ENCODE measurements at regions not wholly inside any gene's neighbourhood (a gene's known extent, or its start where the extent isn't known, plus 50 kb on each side); places are given as distances from the start of the nearest gene placed in this dataset. TPM values are rescaled to one million over a fixed set of nuclear protein-coding genes. Genes with fewer than 3 reads are reported as not detected.
"Not testable (repeated sequence)": the region's sequence is repeated elsewhere in the genome, so short reads cannot be mapped to it uniquely, and the experiment has no call there.

DNA sequence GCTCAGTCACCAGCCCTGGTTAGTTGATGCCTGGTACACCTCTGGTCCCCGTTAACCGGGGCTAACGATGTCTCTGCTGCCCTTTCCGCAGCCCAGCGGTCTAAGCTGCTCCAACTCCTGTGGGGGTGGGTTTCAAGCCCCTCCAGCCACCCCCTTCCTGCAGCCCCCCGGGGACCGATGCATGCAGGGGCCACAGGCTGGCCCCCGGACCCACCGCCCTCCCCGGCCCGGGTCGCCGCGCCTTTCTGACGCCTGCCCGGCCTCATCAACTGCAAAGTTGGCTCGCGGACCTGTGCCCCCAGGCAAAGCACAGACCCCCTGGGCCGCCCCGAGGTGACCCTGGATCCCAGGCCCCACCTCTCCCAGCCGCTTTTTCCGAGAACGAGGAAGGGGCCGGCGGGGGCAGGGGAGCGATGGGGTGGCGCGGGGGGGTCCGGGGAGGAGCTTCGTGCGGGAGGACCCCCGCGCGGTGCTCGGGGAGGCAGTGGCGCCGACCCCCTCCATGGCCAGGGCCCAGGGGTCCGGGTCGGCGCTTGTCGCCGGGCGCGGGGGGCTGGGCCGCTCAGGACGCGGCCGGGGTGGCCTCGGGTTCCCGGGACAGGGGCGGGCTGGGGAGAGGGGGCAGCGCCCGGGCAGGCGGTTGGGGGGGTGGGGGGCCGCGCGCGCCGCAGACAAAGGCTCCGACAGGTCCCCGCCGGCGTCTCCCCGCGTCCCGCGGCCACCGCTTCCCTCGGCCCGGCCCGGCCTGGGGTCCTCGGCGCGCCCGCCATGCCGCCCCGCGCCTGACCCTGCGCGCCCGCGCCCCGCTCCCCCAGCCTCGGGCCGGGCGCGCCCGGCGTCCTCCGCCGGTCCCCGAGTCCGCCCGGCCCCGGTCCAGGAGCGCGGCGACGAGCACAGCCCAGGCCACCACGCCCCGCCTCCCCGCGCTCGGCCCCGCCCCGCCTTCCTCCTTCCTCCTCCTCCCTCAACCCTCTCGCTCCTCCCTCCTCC is 183.6 kb downstream of the ZNF479 start:
- H3K27ac ChIP-seq; H3K4me1 ChIP-seq; H3K4me3 ChIP-seq; H3K36me3 ChIP-seq (replicated peaks in 1 of 2; ENCODE audit: insufficient read depth in 1 of 2, low read depth in 2 of 2); DNase-seq; intact Hi-C loops (cut with DNase I); ATAC-seq; H3K27me3 ChIP-seq; H3K9me3 ChIP-seq: not testable (repeated sequence)
- 63 to 74% methylated on average over 11 to 12 of the region's 107 CpGs for WGBS, 2 donors

DNA sequence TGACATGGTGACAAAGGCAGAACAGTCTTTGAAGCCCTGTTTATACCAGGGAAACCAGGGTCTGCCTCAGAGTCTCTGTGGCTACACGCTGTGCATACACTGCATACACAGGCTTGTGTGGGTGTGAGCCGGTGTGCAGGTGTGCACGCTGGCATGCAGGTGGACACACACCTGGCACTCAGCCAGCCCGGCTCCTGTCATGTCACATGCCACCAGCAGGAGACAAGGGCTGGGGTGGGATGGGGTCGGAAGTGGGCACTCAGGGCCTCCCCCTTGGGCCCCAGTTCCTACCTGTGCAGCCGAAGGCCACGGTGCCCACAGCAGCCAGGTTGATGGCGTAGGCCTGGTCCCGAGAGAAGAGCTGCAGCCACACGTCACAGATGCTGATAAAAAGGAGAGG is 192.2 kb downstream of the ZNF479 start:
- no CpG with 5 or more reads among the region's 10 CpGs for WGBS, 2 donors
- H3K9me3 ChIP-seq; ATAC-seq; H3K4me1 ChIP-seq; intact Hi-C loops (cut with DNase I); H3K27me3 ChIP-seq; H3K4me3 ChIP-seq; H3K36me3 ChIP-seq (replicated peaks in 1 of 2; ENCODE audit: insufficient read depth in 1 of 2, low read depth in 2 of 2); H3K27ac ChIP-seq: not testable (repeated sequence)
- DNase-seq: peak in 3 of 4 donors; percentile 6 to 15 (median 11)

DNA sequence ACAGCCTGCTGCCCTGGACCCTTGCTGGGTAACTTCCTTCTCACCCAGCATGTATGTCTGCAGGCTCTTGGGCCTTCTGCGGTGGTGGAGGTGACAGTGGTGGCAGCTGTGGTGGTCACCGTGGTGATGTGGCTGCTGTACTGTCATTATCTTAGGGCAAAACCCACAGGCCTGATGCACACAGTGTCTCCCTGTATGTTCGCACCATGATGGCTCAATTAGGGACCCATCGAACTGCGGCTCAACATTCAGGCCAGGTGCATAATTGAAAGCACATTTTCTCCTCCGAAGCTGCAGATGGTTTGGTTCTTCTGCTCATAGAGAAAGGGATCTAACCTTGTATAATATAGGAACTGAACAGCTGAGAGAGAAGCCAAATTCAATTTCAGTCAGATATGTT is 208.3 kb downstream of the ZNF479 start:
- intact Hi-C loops (cut with DNase I); H3K9me3 ChIP-seq; H3K4me3 ChIP-seq; H3K4me1 ChIP-seq; ATAC-seq; H3K27ac ChIP-seq; H3K36me3 ChIP-seq (replicated peaks in 1 of 2; ENCODE audit: insufficient read depth in 1 of 2, low read depth in 2 of 2); DNase-seq; H3K27me3 ChIP-seq: not testable (repeated sequence)
- 73% methylated on average over 3 of the region's 6 CpGs; no CpG with 5 or more reads in 1 of the 2 donors for WGBS, 2 donors

DNA sequence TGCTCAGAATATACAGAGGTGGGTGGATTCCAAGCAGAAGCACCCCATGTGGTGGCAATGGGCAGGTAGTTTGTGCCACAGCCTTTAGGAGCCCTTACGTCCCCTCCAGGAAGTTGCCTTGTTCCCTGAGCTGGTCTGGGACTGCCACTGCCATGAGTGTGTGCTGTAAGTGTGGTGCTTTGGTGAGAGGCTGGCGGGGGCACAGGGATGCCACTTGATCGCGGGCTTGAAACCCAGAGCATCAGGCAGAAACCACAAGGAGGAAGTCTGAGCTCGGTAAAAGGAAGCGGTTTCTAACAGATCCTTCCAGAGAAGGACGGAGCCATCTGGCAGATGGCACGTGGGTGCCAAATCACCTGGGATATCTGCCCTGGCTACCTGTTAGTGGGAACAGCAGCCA is 221.3 kb downstream of the ZNF479 start:
- H3K4me3 ChIP-seq; H3K36me3 ChIP-seq (replicated peaks in 1 of 2; ENCODE audit: insufficient read depth in 1 of 2, low read depth in 2 of 2); H3K4me1 ChIP-seq; H3K27ac ChIP-seq; ATAC-seq; intact Hi-C loops (cut with DNase I); H3K9me3 ChIP-seq; DNase-seq; H3K27me3 ChIP-seq: not testable (repeated sequence)
- WGBS, 2 donors: 43% methylated on average over 4 of the region's 8 CpGs; no CpG with 5 or more reads in 1 of the 2 donors

DNA sequence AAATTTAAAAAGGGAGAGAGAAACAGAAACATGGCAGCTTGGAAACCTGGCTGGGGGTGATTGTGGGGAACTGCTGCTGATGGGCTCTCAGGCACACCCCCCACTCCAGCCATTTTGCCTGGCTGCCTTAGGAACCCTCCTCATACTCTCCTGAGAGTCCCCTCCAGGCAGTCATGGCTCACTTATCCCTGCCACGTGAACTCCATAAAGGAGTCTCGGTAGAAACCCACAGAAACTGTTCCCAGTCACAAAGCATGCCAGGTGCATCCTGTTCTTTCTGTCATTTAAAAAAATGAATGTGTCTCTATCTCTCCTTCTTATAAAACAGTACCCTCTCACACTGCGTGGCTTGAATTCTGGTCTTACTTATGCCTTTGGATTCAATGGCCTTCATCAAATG is 242.8 kb downstream of the ZNF479 start:
- H3K4me1 ChIP-seq; H3K27me3 ChIP-seq; H3K4me3 ChIP-seq; intact Hi-C loops (cut with DNase I); ATAC-seq; H3K36me3 ChIP-seq (replicated peaks in 1 of 2; ENCODE audit: insufficient read depth in 1 of 2, low read depth in 2 of 2); H3K9me3 ChIP-seq; H3K27ac ChIP-seq; DNase-seq: not testable (repeated sequence)
- WGBS, 2 donors: 40 to 57% methylated on average over 3 of the region's 3 CpGs

DNA sequence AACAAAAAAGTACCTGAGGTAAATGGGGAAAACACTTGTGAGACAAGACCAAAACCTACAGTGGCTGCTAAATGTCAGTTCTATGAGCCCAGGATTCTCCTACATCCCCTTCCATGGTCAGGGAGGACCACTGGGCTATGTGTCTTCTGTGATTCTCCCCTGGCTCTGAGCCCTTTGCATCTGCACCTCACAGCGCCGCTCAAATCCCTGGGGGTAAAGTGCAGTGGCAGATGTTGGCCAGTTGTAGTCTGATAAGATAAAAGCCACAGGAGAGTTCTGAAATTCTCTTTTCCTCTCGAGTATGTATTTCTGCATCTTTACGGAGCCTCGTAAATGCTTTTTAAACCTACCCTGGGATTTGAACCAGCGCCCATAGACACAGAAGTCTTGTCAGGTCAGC is 247.1 kb downstream of the ZNF479 start:
- H3K9me3 ChIP-seq, H3K4me1 ChIP-seq: not testable (repeated sequence)
- 49 to 70% methylated on average over 3 of the region's 6 CpGs for WGBS, 2 donors

DNA sequence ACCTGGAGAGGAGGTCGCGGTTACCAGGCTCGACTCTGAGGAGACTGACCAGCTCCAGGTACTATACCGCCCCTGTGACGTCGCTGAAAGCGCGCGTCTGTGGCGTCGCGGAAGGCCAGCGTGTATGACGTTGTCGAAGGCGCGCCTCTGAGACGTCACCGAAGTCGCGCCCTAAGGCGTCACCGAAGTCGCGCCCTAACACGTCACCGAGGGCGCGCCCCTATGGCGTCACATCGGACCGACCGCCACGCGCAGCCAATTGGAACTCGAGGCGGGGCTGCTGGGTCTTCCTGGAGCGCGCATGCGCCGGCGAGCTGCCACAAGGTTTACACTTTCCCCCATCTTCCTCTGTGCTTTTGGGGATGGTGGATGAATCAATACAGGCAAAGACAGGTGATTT is 249.9 kb downstream of the ZNF479 start:
- H3K4me1 ChIP-seq; intact Hi-C loops (cut with DNase I); H3K9me3 ChIP-seq; H3K27me3 ChIP-seq; H3K36me3 ChIP-seq (replicated peaks in 1 of 2; ENCODE audit: insufficient read depth in 1 of 2, low read depth in 2 of 2); ATAC-seq; H3K27ac ChIP-seq; H3K4me3 ChIP-seq; DNase-seq: not testable (repeated sequence)
- 49 to 73% methylated on average over 22 to 24 of the region's 42 CpGs for WGBS, 2 donors

More for the DNA sequence above, 247.1 kb downstream of the ZNF479 start:
- ATAC-seq; DNase-seq; intact Hi-C loops (cut with DNase I); H3K36me3 ChIP-seq (replicated peaks in 1 of 2; ENCODE audit: insufficient read depth in 1 of 2, low read depth in 2 of 2); H3K27me3 ChIP-seq; H3K27ac ChIP-seq; H3K4me3 ChIP-seq: not testable (repeated sequence)

Small RNA genes in the stretch of these regions (microRNA-seq; reads per million reads assigned to microRNA genes)
- 0 reads per million in 2 donors for gene MIR4283-1 (ENCODE audit: borderline number of aligned reads in 2 of 2, borderline replicate concordance in 2 of 2)

Small RNA genes in the stretch of these regions (small RNA-seq; reads per million reads assigned to genes)
- gene MIR4283-1: not detected
